ENCODE measurements at regions not wholly inside any gene's neighbourhood (a gene's known extent, or its start where the extent isn't known, plus 50 kb on each side); places are given as distances from the start of the nearest gene placed in this dataset.

GRCh38 chr5:155556700-155557099 lies 543.1 kb downstream of the KIF4B start:
- Histone ChIP-seq H3K9me3 (ENCODE audit: insufficient read depth, low read length) (no peaks in the 10 kb centered on the region), H2AFZ (ENCODE audit: low read depth, low read length, severe bottlenecking) (no peak overlapping the region), H3K9me2 (replicated peaks; ENCODE audit: insufficient read depth, low read length) (no peaks in the 10 kb centered on the region), H3K27me3 (ENCODE audit: low read length) (no peaks in the 10 kb centered on the region), H3K4me2 (ENCODE audit: low read depth, low read length, poor library complexity, severe bottlenecking) (no peak overlapping the region), H3K4me3 (ENCODE audit: insufficient read depth, low read length, poor library complexity, severe bottlenecking) (no peak overlapping the region), H3K79me2 (ENCODE audit: insufficient read depth, low read length) (no peaks in the 10 kb centered on the region), H3F3A (ENCODE audit: insufficient read depth) (no peaks in the 10 kb centered on the region), H4K20me1 (ENCODE audit: low read depth, low read length) (no peaks in the 10 kb centered on the region), H3K9ac (ENCODE audit: low read length) (no peak overlapping the region), H3K27ac (ENCODE audit: low read depth, low read length) (no peak overlapping the region), H3K36me3 (ENCODE audit: low read length) (no peaks in the 10 kb centered on the region)
- no peak for TF ChIP-seq EZH2phosphoT487 (conservative IDR thresholded peaks at IDR 0.05; ENCODE audit: low read length)
- TF ChIP-seq, protein P1, sequence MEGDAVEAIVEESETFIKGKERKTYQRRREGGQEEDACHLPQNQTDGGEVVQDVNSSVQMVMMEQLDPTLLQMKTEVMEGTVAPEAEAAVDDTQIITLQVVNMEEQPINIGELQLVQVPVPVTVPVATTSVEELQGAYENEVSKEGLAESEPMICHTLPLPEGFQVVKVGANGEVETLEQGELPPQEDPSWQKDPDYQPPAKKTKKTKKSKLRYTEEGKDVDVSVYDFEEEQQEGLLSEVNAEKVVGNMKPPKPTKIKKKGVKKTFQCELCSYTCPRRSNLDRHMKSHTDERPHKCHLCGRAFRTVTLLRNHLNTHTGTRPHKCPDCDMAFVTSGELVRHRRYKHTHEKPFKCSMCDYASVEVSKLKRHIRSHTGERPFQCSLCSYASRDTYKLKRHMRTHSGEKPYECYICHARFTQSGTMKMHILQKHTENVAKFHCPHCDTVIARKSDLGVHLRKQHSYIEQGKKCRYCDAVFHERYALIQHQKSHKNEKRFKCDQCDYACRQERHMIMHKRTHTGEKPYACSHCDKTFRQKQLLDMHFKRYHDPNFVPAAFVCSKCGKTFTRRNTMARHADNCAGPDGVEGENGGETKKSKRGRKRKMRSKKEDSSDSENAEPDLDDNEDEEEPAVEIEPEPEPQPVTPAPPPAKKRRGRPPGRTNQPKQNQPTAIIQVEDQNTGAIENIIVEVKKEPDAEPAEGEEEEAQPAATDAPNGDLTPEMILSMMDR (IDR thresholded peaks at IDR 0.05; ENCODE audit: insufficient read depth, low read length, poor library complexity, severe bottlenecking), result no peak

- no peak for TF ChIP-seq EZH2phosphoT487 (conservative IDR thresholded peaks at IDR 0.05; ENCODE audit: low read length)
- TF ChIP-seq, protein P1 (IDR thresholded peaks at IDR 0.05; ENCODE audit: insufficient read depth, low read length, poor library complexity, severe bottlenecking), result no peak
- Histone ChIP-seq H3K9me2 (replicated peaks; ENCODE audit: insufficient read depth, low read length) (no peaks in the 10 kb centered on the region), H3K9me3 (ENCODE audit: insufficient read depth, low read length) (no peaks in the 10 kb centered on the region), H3K4me3 (ENCODE audit: insufficient read depth, low read length, poor library complexity, severe bottlenecking) (no peak overlapping the region), H3K4me2 (ENCODE audit: low read depth, low read length, poor library complexity, severe bottlenecking) (no peak overlapping the region), H3K9ac (ENCODE audit: low read length) (no peak overlapping the region), H3F3A (ENCODE audit: insufficient read depth) (no peaks in the 10 kb centered on the region), H3K27ac (ENCODE audit: low read depth, low read length) (no peak overlapping the region), H3K79me2 (ENCODE audit: insufficient read depth, low read length) (no peaks in the 10 kb centered on the region), H3K36me3 (ENCODE audit: low read length) (no peaks in the 10 kb centered on the region), H2AFZ (ENCODE audit: low read depth, low read length, severe bottlenecking) (no peak overlapping the region), H3K27me3 (ENCODE audit: low read length) (no peaks in the 10 kb centered on the region), H4K20me1 (ENCODE audit: low read depth, low read length) (no peaks in the 10 kb centered on the region)
Observed at GRCh38 chr5:155562158-155562557, 548.6 kb downstream of the KIF4B start.

DNA sequence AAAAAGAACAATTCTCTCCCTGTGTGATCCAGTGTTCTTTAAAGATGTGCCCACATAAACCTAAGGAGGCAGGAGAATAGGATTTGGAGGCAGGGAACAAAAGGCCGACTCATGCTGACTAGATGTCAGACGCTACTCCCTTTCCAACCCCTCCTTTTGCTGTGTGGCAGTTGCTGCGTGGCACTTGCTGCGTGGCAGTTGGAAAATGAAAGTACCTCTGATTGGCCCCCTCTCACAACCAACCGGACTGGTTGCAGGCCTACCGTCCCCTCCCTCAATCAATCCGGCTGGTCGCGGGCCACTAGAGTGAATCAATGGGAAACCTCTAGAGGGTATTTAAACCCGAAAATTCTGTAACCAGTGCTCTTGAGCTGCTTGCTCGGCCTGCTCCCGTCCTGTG lies 551.0 kb downstream of the KIF4B start:
- H3K79me2 ChIP-seq (ENCODE audit: insufficient read depth, low read length), result no peaks in the 10 kb centered on the region
- H3K9me2 ChIP-seq (replicated peaks; ENCODE audit: insufficient read depth, low read length), result no peaks in the 10 kb centered on the region
- no peak overlapping the region for H3K4me3 ChIP-seq (ENCODE audit: insufficient read depth, low read length, poor library complexity, severe bottlenecking)
- no peaks in the 10 kb centered on the region for H3K27me3 ChIP-seq (ENCODE audit: low read length)
- H3F3A ChIP-seq (ENCODE audit: insufficient read depth), result no peaks in the 10 kb centered on the region
- no peaks in the 10 kb centered on the region for H4K20me1 ChIP-seq (ENCODE audit: low read depth, low read length)
- H3K27ac ChIP-seq (ENCODE audit: low read depth, low read length), result no peak overlapping the region
- no peak overlapping the region for H3K9ac ChIP-seq (ENCODE audit: low read length)
- no peaks in the 10 kb centered on the region for H3K9me3 ChIP-seq (ENCODE audit: insufficient read depth, low read length)
- TF ChIP-seq, protein P1 (IDR thresholded peaks at IDR 0.05; ENCODE audit: insufficient read depth, low read length, poor library complexity, severe bottlenecking), result no peak
- no peak for TF ChIP-seq EZH2phosphoT487 (conservative IDR thresholded peaks at IDR 0.05; ENCODE audit: low read length)
- H3K36me3 ChIP-seq (ENCODE audit: low read length), result no peaks in the 10 kb centered on the region
- no peak overlapping the region for H2AFZ ChIP-seq (ENCODE audit: low read depth, low read length, severe bottlenecking)
- no peak overlapping the region for H3K4me2 ChIP-seq (ENCODE audit: low read depth, low read length, poor library complexity, severe bottlenecking)
